GM19468 (cell line): ENCODE measurements at regions not wholly inside any gene's neighbourhood (a gene's known extent, or its start where the extent isn't known, plus 50 kb on each side); places are given as distances from the start of the nearest gene placed in this dataset.

Experiments
- ATAC-seq: cut with Tn5 transposase; IDR thresholded peaks from one replicate; pipeline ENCODE4 v1.9.1; 2021; ENCODE audit warnings: mild to moderate bottlenecking, moderate library complexity, moderate number of reproducible peaks; ENCODE audit not compliant: unreplicated experiment; ENCODE audit errors: extremely low read depth

DNA sequence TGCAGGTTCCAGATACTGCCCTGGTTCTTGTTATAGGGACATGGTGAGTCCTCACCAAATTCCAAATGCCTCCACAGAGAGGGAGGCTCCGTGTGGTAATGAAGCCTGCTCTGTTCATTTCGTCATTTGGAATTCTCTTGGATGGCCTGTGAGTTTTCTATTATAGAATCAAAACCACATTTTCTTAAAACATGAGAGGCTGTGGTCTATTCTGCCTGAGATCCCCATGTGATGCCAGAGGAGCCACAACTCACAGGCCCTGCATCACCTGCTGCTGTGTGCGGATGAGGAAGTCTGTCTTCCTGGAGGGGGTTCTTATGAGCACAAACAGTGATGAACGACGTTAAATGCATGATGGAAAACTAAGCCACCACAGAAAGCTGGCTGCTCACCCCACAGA, 264.4 kb downstream of the UQCRFS1 start:
- no peak for ATAC-seq

DNA sequence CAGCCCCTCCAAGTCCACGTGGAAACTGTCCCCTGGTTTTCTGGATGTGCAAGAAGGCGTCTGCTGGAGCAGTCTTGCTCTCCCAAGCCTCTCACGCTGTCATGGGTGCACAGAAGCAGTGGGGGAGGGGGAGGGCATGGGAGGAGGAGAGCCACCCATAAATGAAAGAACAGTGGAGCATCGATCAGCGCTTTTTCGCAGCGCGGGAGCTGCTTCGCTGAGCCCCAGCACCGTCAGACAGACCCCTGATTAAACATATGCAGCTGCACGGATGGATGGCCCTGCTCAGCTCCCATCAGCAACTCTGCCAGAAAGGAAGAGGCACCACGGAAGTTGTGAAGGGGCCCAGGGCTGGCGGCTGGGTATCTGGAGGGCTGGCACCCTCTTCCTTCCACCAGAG, 264.9 kb downstream of the UQCRFS1 start:
- no peak for ATAC-seq

DNA sequence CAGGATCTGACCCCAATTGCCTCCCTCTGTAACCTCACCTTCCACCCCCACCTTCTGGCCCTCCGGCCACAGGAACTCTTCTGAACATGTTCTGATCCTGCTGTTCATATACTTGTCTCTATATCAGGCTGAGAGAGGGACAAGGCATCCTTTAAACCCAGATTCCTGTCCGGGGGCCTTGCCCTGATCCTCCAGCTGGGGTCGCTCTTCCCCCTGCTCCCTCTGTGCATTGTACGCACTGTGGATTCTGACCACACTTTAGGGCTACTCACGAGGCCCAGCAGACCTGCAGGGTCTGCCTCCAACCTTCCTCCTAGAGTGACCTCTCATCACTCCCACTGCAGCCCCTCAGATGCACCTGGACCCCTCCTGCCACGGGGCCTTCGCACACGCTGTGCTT, 269.3 kb downstream of the UQCRFS1 start:
- no peak for ATAC-seq

DNA sequence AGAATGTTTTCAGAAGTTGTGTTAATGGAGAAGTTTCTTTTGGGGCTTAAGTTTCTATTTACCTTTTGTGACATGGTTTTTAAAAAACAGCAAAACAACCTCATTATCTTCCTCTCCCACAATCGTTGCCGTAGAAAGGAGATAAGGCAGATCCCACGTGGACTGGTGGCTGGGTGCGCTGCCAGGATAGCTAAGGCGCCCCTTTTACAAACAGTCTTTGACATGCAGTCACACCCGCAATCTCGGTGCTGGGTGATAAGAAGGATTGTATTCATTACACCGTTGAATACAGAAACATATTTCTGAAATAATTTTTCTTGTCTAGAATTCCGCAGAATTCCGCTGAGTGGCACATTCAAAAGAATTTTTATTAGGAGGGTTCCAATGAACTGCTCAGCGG, 271.1 kb downstream of the UQCRFS1 start:
- no peak for ATAC-seq

DNA sequence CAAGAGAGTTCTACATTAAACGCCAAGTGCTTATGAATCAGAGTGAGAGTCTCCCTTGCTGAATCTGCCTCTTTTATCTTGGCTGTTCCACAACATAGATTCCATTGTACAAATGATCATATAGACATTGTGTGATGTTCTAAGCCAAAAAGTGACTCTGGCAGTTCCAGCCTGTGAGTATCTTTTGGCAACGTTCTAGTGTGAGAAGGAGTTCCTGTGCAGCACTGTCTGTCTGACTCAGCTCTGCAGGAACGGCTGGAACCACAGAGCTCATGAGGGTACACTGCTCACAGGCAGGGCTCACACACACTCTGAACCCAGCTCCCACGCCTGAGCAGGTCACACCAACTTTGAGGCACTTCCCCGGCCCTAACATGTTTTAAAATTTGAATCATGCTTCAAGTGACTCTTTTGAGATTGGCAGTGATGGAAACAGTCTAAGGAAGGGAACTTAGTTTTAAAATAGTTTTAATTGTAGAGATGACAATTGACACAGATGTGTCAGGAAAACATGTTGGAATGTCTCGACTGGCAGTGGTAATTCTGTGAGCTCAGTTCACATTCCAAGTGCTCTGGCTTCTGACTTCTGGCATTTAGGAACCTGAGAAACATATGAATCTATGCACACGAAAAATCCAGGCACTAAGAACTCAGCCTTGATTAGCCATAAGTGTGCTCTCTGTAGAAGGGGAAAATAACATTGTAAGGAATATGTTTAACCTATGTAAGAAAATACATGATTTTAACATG, 272.0 kb downstream of the UQCRFS1 start:
- no peak for ATAC-seq

DNA sequence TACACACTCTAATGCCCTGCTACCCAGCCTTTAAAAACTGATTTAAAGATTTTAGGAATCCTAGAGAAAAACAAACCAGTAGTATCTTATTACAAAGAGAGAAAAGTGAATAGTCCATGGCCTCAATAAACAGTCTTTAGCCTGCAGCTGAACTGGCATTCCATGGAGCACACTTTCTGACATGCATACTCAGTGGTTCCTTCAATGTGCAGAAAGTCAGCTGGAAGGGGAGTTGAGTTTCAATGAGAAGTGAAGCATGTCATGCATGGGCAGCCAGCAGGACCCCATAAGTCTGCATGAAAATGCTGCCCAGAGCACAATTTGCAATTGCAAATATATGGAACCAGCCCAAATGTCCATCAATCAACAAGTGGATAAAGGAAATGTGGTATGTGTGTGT, 273.7 kb downstream of the UQCRFS1 start:
- ATAC-seq = no peak

DNA sequence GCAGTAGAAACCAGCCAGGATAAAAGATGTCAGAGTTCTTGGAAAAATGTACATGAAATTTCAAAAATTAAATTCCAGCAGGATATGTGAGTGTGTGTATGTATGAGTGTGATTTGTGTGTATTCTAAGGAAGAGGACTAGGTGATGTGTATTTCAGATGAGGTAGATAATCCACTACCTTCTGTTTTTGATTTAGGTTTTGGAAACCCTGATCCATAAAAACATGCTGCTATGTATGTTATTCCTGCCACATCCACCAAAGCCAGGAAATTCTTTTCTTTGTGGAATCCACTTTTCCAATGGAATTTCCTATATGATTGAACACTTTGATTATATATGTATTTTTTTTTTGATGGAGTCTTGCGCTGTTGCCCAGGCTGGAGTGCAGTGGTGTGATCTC, 276.9 kb downstream of the UQCRFS1 start:
- no peak for ATAC-seq

DNA sequence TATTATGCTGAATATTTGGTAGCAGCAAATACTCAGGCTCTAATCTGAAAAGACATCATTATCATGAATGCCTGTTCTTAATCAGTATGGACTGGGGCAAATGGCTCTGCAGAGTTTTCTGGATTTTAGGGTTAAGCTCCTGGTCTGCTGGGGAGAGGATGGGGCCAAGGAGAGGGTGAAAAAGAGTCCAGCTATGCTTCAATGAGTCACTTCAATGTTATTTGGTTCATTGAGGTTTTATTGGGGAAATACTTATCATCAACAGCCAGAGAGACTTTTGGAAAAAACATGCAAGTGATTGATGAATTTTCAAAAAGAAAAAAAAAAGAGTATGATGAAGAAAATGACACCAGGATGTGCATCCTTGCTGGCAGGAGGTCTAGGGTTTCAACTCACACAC, 278.3 kb downstream of the UQCRFS1 start:
- no peak for ATAC-seq

DNA sequence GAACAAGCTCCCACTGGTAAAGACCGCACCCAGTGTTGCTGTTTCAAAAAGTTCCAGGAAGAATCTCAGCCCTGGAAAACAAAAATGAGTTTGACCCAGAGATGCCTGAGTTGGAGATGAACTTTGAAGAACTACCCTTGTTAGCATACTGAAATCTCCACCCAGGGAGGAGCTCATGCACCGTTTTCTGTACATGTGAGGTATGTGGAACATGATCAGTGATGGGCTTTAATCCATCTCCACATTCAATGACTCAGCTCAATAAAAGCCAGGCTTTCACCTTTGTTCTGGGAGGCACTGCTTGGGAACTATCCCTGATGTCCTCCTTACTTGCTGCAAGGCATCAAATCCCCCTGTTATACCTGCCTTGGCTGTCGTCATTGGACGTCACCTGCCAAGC, 279.9 kb downstream of the UQCRFS1 start:
- no peak for ATAC-seq

DNA sequence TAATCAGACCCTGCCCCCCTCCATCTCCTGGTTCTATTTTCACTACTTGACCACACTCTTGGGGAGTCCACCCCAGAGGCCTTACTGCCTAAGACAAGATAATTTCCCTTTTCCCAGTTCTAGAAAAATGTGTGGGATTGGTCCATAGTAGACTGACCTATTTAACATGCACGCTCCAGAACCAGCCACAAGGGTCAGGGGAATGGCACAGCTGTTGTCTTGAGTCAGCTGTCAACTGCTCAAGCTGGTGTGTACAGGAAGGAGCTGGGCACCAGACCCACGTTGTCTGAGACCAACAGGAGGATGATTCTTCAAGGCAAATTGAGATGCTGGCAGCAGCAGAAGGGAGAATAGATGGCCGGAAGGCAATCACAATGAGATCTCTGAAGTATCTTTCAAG, 280.5 kb downstream of the UQCRFS1 start:
- no peak for ATAC-seq

DNA sequence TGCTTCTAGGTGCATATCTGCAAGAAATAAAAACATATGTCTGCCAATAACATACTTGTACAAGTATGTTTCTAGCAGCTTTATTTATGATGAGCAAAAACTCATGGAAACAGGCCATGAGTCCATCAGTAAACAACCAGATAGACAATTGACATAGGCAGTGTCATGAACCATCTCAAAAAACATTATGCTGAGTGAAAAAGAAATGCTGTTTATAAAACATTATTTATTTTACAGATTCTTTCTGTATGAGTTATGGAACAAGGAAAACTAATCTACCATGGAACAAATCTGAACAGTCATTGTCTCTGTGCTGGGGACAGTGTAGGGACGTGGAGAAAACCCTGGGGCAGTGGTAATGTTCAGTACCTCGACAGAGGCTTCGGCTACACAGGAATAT, 283.9 kb downstream of the UQCRFS1 start:
- ATAC-seq = no peak

DNA sequence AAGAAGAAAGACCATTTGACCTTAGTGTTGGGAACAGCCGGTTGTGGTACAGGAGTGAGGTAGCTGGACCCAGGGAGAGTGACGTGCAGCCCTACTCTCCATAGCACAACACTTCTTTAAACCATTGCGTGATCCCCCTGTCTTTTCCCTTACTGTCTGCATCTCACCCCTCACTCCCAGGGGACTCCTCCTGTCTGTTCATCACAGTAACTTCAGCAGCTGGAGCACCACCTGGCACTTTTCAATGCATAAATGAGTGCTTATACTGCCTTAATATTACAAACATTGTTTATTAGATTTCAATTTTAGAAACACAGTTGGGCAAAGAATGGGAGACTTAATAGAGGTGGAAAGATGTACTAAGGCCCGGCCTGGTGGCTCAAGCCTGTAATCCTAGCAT, 285.5 kb downstream of the UQCRFS1 start:
- ATAC-seq = no peak

DNA sequence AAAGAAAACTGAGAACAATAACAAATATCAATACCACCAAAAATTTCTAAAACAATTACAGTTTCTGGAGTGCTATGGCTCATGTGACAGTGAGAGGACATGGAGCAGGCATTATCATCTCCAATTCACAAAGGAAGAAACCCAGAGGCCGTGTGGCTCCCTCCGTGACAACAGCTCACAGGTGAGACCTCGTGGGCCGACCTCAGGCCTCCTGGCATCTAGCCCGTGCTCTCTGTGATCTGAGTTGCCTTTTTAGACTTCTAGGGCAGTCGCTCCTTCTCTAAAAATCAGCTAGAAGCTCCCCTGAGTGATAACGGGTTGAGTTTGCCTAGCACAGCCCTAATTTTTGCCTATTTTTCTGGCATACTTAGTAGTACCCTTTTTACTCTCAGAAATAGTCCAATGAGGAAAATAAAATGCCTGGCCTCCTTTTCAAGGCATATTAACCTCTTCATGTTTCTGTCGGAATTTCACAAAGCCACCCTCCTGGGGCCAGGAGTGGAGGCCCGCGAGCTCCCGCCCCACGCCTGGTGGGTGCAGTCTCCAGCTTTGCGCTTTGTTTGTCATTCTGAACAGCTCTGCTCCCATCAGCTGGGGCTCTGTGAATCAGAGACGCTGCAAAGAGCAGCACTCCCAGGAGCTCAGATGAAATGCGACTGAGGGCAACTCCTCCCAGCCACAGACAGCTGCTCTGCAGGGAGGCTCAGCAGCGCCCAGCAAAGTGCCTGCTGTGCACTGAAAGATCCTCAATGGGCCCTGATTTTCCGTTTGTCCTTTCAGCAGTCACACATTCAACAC, 292.5 kb downstream of the UQCRFS1 start:
- ATAC-seq = no peak

DNA sequence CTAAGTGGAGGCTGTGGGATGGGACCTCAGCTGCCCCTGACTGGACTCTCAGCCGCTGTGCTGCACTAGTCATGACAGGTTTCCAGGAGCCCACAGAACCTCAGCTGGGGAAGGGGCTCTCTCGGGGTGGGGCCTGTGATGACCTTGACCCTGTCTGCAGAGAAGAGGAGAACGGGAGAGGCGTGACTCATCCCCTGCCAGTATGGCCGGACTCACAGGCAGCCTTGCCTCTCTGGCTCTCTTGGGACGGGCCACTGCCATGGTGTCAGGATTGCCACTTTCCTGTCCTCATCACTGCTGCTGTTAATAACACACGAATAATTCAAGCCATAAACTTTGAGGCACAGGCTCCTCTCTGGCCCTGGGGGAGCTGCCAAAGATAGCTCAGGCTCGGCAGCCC, 295.3 kb downstream of the UQCRFS1 start:
- ATAC-seq = no peak

DNA sequence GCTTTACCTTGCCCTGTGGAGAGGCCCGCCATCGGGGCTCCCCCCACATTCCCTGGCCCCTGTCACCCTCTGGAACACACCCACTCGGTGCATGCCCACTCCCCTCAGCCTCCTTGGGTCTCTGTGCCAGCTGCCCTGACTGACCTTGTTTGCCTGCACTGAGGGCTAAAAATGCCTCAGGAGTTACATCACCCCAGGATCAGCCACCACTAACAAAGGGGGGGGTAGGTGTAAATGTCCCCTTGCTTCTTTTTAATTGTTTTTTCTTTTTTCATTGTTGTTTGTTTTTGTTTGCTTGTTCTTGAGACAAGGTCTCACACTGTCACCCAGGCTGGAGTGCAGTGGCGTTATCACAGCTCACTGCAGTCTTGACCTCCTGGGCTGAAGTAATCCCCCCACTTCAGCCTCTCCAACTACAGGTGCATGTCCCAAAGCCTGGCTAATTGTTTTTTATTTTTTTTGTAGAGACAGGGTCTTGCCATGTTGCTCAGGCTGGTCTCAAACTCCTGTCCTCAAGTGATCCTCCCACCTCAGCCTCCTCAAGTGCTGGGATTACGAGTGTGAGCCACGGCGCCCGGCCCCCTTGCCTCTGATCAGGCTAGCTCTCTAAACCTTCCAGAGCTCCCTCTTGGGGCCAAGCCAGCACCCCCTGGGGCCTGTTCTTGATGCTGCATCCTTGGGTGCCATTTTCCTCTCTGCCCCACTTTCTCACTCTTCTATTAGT, 297.1 kb downstream of the UQCRFS1 start:
- ATAC-seq = no peak

DNA sequence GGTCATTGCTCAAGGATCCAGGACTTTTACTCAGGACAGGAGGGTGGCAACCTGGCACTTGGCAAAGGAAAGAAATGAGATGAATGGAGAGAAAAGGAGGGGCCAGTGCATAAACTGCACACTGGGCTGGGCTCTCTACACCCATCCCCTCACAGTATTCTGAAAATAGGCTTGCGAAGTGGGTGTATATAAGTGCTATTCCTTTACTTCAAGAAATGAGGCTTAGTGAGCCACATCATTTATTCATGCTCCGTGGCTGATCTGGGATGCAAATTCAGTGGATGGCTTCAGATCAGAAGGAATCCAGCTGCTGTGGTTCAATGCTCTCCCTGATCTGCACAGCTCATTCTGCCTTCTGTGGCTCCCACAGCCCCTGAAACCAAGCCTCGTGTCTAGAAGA, 297.7 kb downstream of the UQCRFS1 start:
- ATAC-seq = no peak

DNA sequence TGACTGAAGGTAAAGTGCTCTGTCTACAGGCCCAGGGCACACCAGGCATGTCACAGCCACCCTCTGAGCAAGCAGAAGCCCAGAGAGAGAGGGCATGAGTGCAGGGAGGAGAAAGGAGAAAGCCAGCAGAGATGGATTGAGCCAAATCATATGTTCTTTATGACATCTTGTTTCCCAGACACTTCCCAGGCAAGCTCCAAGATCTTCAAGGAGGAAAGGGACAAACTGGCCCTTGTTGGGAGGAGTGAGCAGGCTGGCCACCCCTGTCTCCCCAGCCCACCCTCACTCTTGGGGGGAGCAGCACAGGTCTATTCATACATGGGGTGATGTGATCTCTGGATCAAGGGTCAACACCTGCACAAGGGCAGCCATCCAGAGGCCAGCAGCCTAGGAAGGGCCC, 298.8 kb downstream of the UQCRFS1 start:
- no peak for ATAC-seq

DNA sequence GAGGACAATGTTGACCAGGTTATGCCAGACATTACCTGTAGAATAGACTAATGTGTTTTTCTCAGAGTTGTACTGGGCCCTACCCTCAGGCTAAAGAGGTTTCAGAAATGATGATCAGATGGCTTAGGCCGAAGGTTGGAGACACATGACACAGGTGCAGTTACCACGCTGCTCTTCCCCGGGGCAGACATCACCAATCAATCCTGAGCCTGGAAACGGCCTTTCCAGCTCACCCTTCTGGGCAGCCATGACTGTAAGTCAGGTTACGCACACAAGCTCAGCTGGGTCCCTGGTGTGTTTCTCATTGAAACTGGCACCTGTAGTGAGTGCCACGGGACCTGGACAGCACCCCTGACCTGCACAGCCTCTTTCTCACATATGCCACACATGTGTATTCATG, 299.3 kb downstream of the UQCRFS1 start:
- ATAC-seq = no peak

DNA sequence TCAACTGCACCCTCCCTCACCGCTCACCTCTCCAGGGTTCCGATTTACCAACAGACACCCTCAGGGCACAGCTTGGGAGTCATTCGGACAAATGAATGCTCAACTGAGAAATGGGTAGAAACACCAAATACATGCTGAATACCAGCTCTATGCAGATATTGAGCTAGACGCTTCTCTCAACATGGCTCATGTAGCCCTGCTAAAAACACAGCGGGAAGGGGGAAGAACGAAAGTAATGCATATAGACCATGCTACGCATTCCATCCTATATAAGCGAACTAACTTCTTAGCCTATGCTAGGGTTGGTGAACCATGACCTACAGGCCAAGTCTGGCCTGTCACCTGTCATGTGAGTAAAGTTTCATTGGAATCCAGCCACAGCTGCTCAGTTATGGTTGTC, 304.0 kb downstream of the UQCRFS1 start:
- no peak for ATAC-seq

DNA sequence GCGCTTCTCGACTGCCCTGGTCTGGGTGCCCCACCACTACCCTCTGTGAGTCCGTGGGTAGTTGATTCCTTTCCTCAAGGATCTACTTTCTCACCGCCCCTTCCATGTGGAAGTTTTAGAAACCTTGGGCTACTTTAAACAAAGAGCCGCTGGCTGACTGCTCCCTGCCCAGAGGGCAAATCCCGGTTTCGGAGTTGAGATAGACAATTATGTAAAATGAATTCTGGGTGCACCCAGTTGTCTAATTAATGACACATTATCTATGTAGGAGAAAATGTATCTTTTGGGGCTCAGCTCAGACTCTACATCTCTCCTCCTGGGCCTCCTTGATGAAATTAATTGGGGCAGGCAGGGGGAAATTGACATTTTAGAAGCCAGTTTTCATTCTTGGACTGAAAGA, 305.4 kb downstream of the UQCRFS1 start:
- ATAC-seq = no peak

DNA sequence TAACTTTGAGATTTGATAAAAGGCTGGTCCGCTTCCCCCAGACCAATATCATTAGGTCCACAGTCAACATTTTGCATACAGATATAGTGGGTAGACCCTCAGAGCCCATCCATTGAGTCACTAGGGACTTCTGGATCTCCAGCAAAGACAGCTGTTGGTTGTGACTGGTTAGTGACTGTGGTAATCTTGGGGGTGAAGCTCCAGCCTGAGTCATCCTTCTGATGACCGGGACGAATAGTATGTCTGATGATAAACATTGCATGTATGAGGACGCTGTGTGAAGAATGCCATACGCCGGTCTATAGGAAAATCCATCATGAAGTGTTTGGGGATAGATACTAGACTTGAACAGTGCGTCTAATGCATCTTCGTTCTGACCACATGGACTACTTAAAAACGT, 307.0 kb downstream of the UQCRFS1 start:
- ATAC-seq = no peak
